Hepatic stellate cell (primary cell): ENCODE measurements at regions not wholly inside any gene's neighbourhood (a gene's known extent, or its start where the extent isn't known, plus 50 kb on each side); places are given as distances from the start of the nearest gene placed in this dataset.
"Not testable (repeated sequence)": the region's sequence is repeated elsewhere in the genome, so short reads cannot be mapped to it uniquely, and the experiment has no call there.

ENCODE experiments used
- DNase-seq: peaks from one replicate; pipeline ENCODE4 v3.0.0; 2011; ENCODE audit warnings: low spot score

- no peak for DNase-seq
These were observed 220.9 kb upstream of the TUT7 start for GRCh38 chr9:86575137-86575536.

- no peak for DNase-seq
These were observed 219.7 kb upstream of the TUT7 start for GRCh38 chr9:86573886-86574285.

- DNase-seq: no peak
These were observed 218.7 kb upstream of the TUT7 start for GRCh38 chr9:86572904-86573303.

- not testable (repeated sequence) for DNase-seq
These were observed 211.4 kb upstream of the TUT7 start for GRCh38 chr9:86565603-86566002.

- DNase-seq: no peak
These were observed 209.7 kb upstream of the TUT7 start for GRCh38 chr9:86563936-86564335.

- DNase-seq: no peak
These were observed 209.1 kb upstream of the TUT7 start for GRCh38 chr9:86563350-86563749.

GRCh38 chr9:86562691-86563090 lies 208.5 kb upstream of the TUT7 start:
- no peak for DNase-seq

GRCh38 chr9:86557918-86558317 lies 203.7 kb upstream of the TUT7 start:
- DNase-seq: no peak

- DNase-seq: peak; percentile 34
These were observed 203.0 kb upstream of the TUT7 start for GRCh38 chr9:86557063-86557766.

GRCh38 chr9:86555661-86556060 lies 201.5 kb upstream of the TUT7 start:
- no peak for DNase-seq

- no peak for DNase-seq
These were observed 196.2 kb upstream of the TUT7 start for GRCh38 chr9:86550401-86550800.

GRCh38 chr9:86549920-86550319 lies 195.7 kb upstream of the TUT7 start:
- no peak for DNase-seq

GRCh38 chr9:86549401-86549811 lies 195.2 kb upstream of the TUT7 start:
- DNase-seq: no peak

GRCh38 chr9:86548220-86548619 lies 194.0 kb upstream of the TUT7 start:
- DNase-seq: no peak

GRCh38 chr9:86547571-86547970 lies 193.4 kb upstream of the TUT7 start:
- no peak for DNase-seq

- no peak for DNase-seq
These were observed 192.5 kb upstream of the TUT7 start for GRCh38 chr9:86546712-86547111.

GRCh38 chr9:86545090-86545489 lies 190.9 kb upstream of the TUT7 start:
- DNase-seq: no peak

GRCh38 chr9:86541014-86541570 lies 186.9 kb upstream of the TUT7 start:
- no peak for DNase-seq

- no peak for DNase-seq
These were observed 181.3 kb upstream of the TUT7 start for GRCh38 chr9:86535406-86535915.

- DNase-seq: no peak
These were observed 180.5 kb upstream of the TUT7 start for GRCh38 chr9:86534572-86535258.

GRCh38 chr9:86531971-86532640 lies 177.9 kb upstream of the TUT7 start:
- no peak for DNase-seq

- no peak for DNase-seq
These were observed 177.2 kb upstream of the TUT7 start for GRCh38 chr9:86531273-86531970.
